ENCODE measurements at regions not wholly inside any gene's neighbourhood (a gene's known extent, or its start where the extent isn't known, plus 50 kb on each side); places are given as distances from the start of the nearest gene placed in this dataset.

DNA sequence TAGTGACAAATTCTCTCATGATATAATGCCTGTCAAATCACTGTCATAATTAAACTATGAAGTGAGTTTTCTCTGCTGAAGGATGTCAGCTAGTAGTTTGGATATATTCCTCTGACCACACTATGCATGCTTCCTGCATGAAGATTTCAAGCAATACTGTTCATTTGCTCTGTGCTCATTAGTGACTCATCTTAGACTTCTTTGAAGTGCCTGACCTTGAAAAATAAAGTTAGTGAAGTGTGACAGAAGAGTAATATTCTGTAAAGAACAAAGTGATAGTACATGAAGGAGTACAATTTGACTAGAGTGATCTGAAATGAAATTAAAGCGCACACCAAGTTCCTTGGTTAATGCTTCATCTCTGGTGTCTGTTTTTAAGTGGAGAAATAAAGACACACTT lies 629.5 kb upstream of the ANO3 start:
- Histone ChIP-seq H3K36me3 (ENCODE audit: insufficient read depth, low read length) (no peaks in the 10 kb centered on the region), H3F3A (ENCODE audit: insufficient read depth, low read length) (no peaks in the 10 kb centered on the region), H2AFZ (ENCODE audit: low read length) (no peak overlapping the region), H3K9ac (ENCODE audit: low read length) (no peak overlapping the region), H4K20me1 (ENCODE audit: insufficient read depth, low read length) (no peaks in the 10 kb centered on the region), H3K79me2 (ENCODE audit: insufficient read depth, low read length) (no peaks in the 10 kb centered on the region), H3K4me1 (ENCODE audit: insufficient read depth, low read length, severe bottlenecking) (no peaks in the 10 kb centered on the region), H3K27me3 (ENCODE audit: insufficient read depth, low read length) (no peaks in the 10 kb centered on the region), H3K4me3 (ENCODE audit: low read depth, low read length, poor library complexity, severe bottlenecking) (no peak overlapping the region), H3K9me3 (ENCODE audit: low read length) (no peaks in the 10 kb centered on the region), H3K9me2 (ENCODE audit: low read depth, low read length) (no peaks in the 10 kb centered on the region), H3K4me2 (ENCODE audit: low read length) (no peak overlapping the region), H3K27ac (ENCODE audit: low read depth, low read length, poor library complexity, severe bottlenecking) (no peak overlapping the region)
- no peak for TF ChIP-seq EZH2 (IDR thresholded peaks at IDR 0.05; ENCODE audit: borderline replicate concordance, low read length)
- TF ChIP-seq, protein P1, sequence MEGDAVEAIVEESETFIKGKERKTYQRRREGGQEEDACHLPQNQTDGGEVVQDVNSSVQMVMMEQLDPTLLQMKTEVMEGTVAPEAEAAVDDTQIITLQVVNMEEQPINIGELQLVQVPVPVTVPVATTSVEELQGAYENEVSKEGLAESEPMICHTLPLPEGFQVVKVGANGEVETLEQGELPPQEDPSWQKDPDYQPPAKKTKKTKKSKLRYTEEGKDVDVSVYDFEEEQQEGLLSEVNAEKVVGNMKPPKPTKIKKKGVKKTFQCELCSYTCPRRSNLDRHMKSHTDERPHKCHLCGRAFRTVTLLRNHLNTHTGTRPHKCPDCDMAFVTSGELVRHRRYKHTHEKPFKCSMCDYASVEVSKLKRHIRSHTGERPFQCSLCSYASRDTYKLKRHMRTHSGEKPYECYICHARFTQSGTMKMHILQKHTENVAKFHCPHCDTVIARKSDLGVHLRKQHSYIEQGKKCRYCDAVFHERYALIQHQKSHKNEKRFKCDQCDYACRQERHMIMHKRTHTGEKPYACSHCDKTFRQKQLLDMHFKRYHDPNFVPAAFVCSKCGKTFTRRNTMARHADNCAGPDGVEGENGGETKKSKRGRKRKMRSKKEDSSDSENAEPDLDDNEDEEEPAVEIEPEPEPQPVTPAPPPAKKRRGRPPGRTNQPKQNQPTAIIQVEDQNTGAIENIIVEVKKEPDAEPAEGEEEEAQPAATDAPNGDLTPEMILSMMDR (IDR thresholded peaks at IDR 0.05; ENCODE audit: low read length) = no peak

DNA sequence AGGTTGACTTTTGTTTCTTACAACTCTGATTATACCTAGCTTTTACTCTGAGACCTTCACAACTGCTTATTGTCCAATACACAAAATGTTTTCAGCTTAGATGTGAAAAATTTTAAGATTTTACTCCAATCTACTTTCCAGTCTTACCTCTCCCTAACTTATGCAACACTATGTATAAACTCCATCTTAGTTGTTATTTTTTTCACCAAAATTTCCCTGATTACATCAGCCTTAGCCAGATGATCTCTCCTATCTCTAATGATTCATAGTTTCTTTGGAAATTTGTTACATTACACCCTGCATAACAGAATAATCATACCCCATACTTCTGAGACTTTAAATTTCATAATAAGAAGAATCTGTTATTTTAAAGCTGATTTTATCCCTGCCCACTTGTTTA lies 621.0 kb upstream of the ANO3 start:
- no peaks in the 10 kb centered on the region for H3K36me3 ChIP-seq (ENCODE audit: insufficient read depth, low read length)
- H3K4me3 ChIP-seq (ENCODE audit: low read depth, low read length, poor library complexity, severe bottlenecking) = no peak overlapping the region
- no peak overlapping the region for H3K4me2 ChIP-seq (ENCODE audit: low read length)
- H4K20me1 ChIP-seq (ENCODE audit: insufficient read depth, low read length) = no peaks in the 10 kb centered on the region
- no peak overlapping the region for H3K27ac ChIP-seq (ENCODE audit: low read depth, low read length, poor library complexity, severe bottlenecking)
- no peaks in the 10 kb centered on the region for H3F3A ChIP-seq (ENCODE audit: insufficient read depth, low read length)
- H3K79me2 ChIP-seq (ENCODE audit: insufficient read depth, low read length) = no peaks in the 10 kb centered on the region
- TF ChIP-seq, protein P1 (IDR thresholded peaks at IDR 0.05; ENCODE audit: low read length) = no peak
- TF ChIP-seq EZH2 (IDR thresholded peaks at IDR 0.05; ENCODE audit: borderline replicate concordance, low read length) = no peak
- no peaks in the 10 kb centered on the region for H3K9me3 ChIP-seq (ENCODE audit: low read length)
- no peak overlapping the region for H2AFZ ChIP-seq (ENCODE audit: low read length)
- H3K9ac ChIP-seq (ENCODE audit: low read length) = no peak overlapping the region
- H3K9me2 ChIP-seq (ENCODE audit: low read depth, low read length) = no peaks in the 10 kb centered on the region
- H3K4me1 ChIP-seq (ENCODE audit: insufficient read depth, low read length, severe bottlenecking) = no peaks in the 10 kb centered on the region
- no peaks in the 10 kb centered on the region for H3K27me3 ChIP-seq (ENCODE audit: insufficient read depth, low read length)

DNA sequence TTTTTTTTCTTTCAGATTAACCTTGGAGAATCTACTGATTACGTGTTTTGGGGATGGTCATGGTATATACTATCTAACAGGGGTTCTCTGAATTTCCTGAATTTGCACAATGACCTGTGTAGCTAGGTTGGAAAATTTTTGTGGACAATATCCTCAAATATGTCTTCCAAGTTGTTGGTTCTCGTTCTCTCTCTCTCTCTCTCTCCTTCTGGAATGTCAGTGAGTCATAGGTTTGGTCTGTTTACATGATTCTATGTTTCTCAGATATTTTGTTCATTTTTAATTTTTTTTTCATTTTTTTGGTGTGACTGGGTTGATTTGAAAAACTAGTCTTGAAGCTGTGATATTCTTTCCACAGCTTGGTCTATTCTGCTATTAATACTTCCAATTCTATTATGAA lies 604.0 kb upstream of the ANO3 start:
- Histone ChIP-seq H3K4me3 (ENCODE audit: low read depth, low read length, poor library complexity, severe bottlenecking) (no peak overlapping the region), H3K4me1 (ENCODE audit: insufficient read depth, low read length, severe bottlenecking) (no peaks in the 10 kb centered on the region), H3K9ac (ENCODE audit: low read length) (no peak overlapping the region), H3F3A (ENCODE audit: insufficient read depth, low read length) (no peaks in the 10 kb centered on the region), H2AFZ (ENCODE audit: low read length) (no peak overlapping the region), H3K9me3 (ENCODE audit: low read length) (no peaks in the 10 kb centered on the region), H4K20me1 (ENCODE audit: insufficient read depth, low read length) (no peaks in the 10 kb centered on the region), H3K27me3 (ENCODE audit: insufficient read depth, low read length) (no peaks in the 10 kb centered on the region), H3K9me2 (ENCODE audit: low read depth, low read length) (no peaks in the 10 kb centered on the region), H3K27ac (ENCODE audit: low read depth, low read length, poor library complexity, severe bottlenecking) (no peak overlapping the region), H3K4me2 (ENCODE audit: low read length) (no peak overlapping the region), H3K79me2 (ENCODE audit: insufficient read depth, low read length) (no peaks in the 10 kb centered on the region), H3K36me3 (ENCODE audit: insufficient read depth, low read length) (no peaks in the 10 kb centered on the region)
- no peak for TF ChIP-seq EZH2 (IDR thresholded peaks at IDR 0.05; ENCODE audit: borderline replicate concordance, low read length)
- TF ChIP-seq, protein P1 (IDR thresholded peaks at IDR 0.05; ENCODE audit: low read length) = no peak
